SKM-1 (cell line): ENCODE measurements at regions not wholly inside any gene's neighbourhood (a gene's known extent, or its start where the extent isn't known, plus 50 kb on each side); places are given as distances from the start of the nearest gene placed in this dataset.

Source experiments
- DNase-seq: peaks from one replicate; lab custom pipeline; 2025; ENCODE audit not compliant: unreplicated experiment; lab: John Stamatoyannopoulos, UW

DNA sequence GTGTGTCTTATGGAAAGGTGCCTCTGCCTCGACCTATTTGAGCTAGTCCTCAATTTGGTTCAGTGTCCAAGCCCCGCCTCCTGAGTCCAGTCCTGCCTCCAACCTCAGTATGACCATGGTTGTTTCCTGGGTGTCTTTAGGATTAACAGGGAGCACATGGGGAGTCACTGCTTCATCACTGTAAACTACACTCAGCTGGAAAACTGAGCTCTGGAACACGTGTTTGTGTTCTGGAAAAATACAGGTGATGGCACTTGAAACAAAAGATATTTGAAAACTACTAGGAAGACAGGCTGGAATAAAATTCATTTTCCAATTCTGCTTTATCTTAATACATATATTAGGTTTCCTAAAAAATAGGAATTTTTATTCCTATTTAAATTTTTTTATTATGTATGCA is 1187.3 kb upstream of the TMEM132C start:
- no peak for DNase-seq

DNA sequence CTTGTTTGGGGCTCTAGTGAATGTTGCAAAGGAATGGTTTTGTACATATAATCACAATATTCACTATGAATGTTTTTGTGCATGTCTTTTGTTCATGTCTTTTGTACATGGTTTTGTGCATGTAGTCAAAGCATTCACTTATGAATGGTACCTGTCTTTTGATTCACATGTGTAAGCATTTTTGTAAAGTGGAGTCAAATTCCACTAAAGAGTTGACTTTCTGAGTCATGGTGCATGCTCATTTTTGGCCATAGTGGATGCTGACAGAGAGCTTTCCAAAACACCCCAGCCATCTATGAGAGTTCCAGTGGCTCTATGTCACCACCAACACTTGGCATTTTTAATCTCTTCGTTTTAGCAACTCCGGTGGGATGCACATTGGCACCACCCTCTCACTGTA is 1185.9 kb upstream of the TMEM132C start:
- no peak for DNase-seq

DNA sequence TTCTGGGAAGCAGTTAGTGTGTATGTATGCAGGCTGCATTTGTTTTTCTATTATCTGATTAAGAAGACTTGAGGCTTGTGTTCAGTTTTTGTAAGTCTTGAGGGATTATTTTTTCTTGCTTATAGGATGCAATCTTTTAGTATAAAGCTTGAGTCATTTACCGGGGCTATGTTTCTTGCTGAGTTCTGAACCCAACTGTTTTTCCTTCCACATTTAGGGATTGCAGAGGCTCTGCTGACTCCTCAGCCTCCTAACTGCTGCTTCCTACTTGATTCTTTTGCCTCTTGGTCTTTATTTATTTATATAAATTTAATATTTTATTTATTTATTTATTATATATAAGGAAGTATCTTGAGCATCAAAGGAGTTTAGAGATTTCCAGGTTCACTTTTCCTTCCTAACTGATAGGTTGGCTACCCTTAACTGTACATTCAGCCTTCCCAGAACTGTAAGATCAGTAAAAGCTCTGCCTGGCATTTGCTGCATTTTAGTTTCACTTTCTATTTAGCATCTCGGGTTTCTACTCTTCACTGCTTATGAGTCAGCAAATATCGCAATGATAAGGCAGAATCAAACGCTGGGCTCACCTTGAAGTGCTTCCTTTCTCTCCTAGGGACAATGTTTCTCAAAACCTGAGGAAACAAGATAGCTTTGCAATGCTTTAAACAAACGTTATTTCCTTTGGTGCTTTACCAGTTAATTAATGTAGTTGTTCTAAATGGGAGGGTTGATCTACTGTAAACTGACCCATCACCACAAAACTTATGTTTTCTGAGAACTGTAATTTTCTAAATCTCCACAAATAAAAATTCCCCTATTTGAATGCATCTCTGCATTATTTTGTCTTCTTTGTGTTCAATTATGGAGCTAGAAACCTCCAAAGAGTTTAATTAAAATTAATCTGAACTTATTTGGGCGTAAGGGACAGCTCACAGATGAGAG is 1183.7 kb upstream of the TMEM132C start:
- DNase-seq = no peak

DNA sequence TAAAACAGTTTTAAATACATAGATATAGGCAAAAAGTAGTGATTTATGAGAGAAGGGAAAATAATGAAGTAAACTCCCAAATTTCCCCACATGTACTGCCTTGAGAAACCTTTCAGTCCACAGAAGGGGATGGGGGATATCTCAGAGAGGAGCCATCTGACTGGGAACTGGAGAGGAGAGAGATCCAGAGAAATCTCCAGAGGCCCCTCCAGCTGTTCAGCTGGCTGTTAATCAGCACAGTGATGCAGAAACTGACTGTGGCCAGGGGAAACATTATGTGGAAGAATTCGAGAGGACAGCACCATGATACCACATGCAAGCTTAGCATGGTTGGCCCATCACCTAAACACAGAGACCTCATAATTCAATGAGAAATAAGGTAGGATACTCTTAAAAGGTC is 1165.9 kb upstream of the TMEM132C start:
- no peak for DNase-seq

DNA sequence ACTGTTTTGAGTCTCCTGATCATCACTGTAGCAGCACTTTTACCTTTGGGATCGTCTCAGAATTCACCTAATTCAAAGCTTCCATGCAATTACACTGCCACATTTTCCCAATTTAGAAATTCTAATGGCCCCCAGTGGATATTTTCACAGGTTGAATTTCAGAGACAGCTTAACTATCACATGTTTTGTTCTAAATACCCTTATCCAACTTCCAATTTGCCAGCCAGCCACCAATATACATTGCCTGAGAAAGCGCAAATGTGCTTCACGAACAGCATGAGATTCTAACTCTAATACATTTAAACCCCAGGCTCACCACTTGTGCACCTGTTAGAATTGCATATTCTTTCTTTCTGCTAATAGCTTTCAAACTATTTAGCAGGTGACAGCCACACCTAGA is 1160.9 kb upstream of the TMEM132C start:
- DNase-seq = no peak

DNA sequence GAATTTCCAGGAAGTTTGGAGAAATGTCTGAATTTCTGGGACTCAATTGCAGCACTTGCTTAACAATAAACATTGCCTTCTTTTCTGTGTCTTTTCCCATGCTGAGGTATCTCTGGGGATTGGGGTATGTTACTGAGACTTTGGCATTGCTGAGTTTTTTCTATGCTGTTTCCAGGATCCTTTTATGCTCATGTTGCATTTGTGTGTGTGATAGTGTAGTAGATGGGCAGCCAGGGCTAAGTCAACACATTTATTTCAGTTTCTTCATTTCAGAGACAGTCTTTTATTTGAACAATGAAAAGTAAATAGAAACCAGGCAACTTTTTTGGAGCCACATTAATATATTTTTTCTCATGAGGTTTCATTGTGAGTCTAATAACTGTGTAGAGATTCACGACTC is 1160.3 kb upstream of the TMEM132C start:
- DNase-seq = no peak

DNA sequence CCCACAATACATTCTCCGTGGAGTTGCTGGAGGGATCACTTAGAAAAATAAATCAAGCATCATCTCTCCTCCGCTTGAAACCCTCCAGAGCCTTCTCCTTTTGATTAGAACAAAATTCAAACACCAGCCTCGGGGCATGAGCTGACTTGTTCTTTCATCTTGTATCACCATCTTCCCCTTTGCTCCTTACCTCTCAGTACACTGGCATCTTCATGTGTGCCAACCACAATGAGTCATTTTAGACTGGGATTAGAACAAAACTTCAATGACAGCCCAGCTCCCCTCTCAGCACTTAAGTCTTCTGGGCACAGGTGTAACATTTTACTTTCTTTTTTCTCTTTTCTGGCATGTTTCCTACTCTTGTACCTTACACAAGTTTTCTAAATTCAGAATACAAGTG is 1159.2 kb upstream of the TMEM132C start:
- DNase-seq = no peak

DNA sequence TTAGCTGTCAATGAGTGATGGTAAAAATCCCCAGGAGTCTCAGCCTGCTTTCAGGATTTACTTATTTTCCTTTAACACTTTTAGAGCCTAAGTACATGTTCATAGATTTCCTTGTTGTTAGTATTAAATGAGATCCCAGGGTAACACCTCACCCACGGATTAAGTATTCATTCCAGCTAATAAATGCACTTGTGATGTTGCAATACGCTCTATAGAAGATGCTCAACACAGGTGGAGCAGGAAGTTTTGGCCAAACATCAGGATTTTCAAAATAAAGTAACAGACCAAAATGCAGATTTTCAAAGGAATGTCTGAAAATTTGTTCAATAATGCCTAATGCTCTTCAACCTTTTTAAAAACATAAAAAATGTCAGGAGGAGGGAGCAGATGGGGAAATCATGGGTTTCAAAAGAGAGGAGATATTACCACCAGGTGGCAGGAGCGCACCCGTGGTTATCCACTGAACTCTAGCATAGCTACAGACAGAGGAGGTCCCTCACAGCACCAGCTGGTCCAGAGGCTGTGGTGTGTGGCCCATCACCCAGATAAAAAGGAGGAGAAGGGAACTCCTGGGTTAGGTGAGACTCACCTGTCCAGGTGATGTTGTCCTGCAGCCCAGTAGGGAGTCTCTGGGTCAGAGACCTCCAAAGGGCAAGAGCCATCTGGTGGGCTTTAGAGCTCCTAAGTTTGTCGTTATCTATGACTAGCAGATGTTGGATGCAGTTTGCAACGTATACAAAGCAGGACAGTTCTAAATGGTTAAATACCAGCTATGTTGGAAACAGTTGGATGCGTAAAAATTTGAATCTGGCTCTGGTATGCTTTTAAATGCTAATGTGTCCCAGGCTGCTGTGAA is 1158.4 kb upstream of the TMEM132C start:
- peak; percentile 2 for DNase-seq

DNA sequence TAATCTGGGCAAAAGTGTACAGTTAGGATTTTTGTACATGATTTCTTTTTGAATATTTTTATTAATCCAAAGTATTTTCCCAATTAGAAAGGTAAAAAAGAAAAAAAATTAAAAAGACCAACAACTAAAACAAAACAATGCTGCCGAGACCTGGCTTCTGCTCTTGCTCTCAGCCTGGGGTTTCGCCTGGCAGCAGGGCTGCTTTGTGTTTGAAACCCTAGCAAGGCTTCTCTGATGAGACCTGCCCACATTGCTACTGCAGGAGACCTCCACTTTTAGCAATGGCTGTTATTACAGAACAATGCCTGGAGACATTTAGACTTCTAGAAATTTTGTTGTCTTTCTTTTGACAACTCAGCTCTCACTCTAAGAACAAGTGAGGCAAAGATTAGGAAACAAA is 1153.0 kb upstream of the TMEM132C start:
- no peak for DNase-seq

DNA sequence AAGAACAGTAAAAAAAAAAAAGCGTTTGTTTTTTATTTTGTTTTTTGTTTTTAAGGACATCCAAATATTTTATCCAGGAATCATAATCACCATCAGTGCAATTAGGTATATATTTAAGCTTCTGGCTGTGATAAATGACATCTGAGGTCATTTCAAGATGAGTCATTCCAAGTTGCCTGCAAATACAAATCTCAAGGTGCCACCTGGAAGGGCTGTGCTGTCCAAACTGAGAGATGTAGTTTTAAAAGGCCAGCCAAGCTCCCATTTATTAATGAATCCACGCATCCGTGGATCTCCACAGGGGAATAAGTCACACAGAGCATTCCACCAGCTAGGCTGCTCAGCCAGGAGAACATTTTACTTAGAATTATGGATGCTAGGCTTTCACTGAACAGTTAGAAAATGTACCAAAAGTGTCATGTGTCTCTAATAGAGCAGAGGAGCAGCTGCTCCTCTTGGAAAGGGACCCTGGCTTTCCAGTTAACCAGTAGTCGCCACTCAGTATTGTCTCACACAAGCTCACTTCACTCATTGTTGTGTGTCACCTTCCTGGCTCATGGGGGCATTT is 1151.4 kb upstream of the TMEM132C start:
- no peak for DNase-seq

DNA sequence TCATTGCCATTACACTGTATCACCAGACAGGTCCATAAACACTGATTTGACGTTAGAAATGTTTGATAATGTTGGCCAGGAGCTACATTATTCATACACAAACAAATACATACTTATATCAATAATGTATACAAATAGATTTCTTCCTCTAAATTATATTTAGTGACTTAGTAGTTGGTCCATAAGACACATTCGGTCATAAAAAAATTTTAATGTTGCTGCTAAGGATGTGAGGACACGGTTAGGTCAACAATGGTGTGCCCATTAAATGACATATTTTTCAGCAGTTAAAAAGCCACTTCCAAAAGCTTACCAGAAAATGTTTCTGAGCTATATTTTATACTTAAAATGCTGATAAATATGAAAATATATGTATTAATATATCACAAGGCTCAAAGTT is 1148.7 kb upstream of the TMEM132C start:
- DNase-seq = no peak

DNA sequence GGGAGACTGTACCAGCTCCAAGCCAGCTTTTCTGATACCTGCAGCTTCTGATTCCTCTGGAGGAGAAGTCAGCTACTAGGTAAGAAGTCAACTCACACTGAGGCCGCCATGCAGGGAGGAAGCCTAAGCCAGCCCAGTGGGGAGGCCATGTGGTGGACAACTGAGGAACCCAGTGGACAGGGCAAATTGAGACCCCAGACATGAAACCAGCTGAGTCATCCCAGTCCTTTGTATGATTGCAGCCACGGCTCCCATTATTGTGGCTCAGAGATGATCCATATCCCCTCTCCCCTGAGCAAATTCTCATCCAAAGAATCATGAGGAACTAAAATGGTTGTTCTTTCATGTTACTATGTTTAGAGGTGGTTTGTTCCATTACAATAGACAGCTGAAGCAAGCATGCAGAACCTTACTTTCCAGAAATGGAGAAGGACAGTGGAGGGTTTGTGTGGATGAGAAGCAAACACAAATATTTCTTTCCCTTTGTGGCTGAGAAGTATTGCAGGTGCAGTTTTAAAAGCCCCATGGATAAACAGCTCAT is 1147.3 kb upstream of the TMEM132C start:
- no peak for DNase-seq

DNA sequence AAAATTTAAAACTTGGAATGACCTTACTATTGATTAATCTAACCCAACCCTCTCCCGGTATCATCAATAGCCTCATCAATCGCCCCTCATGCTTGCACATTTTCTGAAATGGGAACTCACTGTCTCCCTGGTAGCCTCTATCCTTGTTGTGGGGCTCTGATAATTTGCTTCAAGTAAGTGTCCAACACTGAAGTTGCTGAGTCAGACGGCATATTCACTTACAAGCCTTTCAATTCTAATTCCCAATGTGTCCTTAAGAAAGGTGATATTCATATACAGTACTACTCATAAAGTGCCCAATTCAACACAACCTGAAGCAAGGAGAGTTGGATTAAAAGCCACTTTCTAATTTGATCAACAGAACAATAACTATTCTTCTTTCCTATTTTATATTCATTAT is 1146.1 kb upstream of the TMEM132C start:
- DNase-seq = no peak

DNA sequence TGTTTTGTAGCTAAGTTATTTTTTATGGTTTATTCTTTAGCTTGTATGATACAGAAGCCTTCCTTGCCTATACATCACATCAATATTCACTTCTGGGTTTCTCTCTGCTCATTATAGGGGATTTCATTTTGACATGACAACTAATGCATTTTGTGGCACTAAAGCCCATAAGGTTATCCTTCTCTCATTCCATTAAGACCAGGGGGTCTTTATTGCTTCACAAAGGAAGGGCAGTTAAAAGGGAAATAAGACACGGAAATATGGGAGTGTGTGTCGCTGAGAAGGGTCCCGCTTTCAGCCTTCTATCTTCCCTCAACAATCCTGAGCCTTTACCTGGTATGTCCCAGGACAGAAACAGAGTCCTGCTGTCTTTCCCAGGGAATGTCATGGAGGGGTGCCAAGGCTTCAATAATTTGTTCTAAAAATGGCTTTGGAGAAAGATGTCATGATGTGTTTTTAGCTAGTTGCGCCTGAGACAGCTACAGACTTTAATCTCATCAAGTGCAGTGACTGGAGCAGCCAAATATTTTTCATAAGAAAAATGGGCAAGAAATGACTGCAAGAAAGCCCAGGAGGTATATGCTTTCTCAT is 1145.4 kb upstream of the TMEM132C start:
- no peak for DNase-seq

DNA sequence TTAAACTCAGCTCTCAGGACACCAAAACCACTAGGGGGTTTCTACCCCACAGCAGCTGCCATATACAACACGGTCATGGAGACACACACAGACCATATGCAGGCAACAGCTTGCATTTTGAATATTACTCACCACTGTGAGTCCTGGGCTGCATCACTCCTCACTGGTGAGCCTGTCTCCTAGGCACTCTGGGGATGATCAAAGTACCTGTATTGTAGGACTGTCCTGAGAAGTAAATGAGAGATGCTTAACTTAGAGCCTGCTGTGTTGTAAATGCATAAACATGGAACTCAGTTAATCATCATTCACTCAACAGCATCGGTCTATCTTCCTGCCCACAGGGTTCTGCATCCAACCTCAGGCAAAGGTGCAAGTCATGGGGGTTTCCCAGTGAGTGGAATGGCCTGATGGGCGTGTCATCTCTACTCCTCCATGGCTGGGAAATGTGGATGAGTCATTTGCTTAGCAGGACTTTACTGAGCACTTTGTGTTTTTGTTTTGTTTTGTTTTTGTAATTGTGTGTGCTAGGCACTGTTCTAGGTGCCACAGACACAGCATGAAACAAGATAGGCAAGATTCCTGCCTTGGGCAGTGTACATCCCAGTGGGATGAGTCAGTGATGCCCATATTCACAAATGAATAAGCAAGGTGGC is 1141.2 kb upstream of the TMEM132C start:
- no peak for DNase-seq

DNA sequence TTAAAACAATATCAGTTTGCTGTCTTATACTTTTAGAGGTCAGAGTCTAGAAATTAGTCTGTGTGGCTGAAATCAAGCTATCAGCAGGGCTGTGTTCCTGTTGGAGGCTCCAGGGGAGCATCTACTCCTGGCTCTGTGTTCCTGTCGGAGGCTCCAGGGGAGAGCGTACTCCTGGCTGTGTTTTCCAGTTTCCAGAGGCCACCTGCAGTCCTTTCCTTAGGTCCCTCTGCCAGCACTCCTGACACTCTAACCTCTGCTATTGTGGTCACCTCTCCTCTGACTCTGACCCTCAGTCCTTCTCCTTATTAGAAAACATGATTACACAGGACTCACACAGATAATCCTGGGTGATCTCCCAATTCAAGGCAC is 1140.7 kb upstream of the TMEM132C start:
- no peak for DNase-seq

DNA sequence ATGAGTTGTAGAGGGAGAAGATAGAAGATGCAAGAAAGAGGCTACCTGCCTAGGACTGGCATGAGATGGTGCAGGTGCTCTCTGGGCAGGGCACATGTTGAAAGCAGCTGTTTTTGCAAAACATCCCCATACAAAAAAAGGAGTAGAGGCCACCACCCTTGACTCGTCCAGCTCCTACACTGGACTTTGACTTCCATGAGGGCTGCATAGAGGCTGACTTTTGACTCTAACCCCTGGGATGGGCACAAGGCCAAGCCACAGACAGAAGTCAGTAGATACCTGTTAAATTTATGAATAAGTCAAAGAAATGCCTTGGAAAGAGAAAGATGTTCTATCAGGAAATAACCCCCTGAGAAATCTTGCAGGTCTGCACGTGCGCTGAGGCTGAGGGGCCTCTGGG is 1139.1 kb upstream of the TMEM132C start:
- DNase-seq = no peak

DNA sequence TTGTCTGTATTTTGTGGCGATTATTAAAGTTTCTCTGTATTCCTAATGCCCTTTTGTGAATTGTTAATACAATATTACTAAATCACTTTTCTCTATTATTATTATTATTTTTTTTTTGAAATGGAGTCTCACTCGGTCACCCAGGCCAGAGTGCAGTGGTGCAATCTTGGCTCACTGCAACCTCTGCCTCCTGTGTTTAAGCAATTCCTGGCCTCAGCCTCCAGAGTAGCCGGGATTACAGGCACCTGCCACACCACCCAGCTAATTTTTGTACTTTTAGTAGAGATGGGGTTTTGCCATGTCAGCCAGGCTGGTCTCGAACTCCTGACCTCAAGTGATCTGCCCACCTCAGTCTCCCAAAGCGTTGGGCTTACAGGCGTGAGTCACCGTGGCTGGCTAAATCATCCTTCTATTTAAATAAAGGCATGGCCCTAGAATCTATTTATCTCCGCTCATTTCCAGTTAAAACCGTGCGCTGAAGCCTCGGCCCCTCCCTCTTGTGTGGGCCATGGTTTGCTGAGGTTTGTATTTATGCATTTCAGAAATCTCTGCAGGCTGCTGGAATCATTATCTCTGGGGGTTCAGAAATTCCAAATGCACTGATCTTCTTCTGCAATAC is 1136.4 kb upstream of the TMEM132C start:
- no peak for DNase-seq

DNA sequence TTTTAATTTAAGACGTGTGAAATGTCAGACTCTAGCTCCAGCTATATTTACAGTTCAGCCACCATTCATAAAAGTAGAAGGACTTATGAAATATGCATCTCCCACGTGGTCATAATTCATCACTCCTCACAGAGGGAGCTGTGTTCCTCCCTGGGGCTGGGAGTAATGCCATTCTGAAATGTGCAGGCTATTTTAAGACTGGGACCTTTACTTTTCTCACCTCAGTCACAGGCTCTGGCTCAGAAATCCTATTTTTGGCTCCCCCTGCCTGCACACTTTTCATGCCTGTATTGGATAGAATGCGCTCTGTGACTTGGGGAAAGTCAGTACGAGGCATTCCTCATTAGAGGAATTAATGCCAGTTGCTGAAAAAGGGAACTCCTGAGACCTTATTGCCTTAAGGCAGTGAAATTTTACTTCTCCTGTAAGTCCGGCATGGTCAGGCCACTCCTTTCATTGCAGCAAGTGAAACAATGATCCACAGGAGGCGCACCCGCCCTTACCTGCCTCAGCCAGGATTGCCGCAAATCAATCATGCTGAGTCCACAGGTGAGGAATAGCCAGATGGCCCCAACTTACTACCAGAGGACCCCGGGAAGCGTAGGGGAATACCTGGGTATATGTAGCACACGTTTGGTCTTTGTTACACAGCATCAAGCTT is 1133.2 kb upstream of the TMEM132C start:
- DNase-seq = no peak
